ENCODE measurements at regions not wholly inside any gene's neighbourhood (a gene's known extent, or its start where the extent isn't known, plus 50 kb on each side); places are given as distances from the start of the nearest gene placed in this dataset.
"Not testable (repeated sequence)": the region's sequence is repeated elsewhere in the genome, so short reads cannot be mapped to it uniquely, and the experiment has no call there.

DNA sequence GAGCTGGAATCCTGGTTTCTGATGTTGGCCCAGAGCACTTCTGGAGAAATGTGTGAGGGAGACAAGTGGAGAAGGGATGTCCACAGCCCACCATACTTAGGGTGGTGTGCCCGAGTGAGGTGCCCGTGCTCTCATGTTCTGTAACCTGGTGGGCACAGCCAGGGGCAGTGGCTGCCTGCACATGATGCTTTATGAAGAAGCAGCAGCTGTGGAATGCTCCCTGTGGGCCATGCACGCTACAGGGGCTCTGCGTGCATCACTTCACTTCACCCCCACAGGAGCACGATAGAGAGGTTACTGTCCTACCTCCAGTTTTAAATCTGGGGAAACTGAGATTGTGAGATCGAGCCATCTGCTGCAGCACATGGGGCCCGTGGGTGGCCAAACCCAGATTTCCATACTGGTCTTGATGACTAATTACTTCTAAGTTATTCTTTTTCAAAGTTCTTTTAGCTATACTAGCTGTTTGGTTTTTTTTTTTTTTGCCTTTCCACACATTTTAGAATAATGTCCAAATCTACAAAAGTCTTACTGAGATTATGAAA lies 441.6 kb downstream of the GADD45G start:
- no peak for FAIRE-seq

DNA sequence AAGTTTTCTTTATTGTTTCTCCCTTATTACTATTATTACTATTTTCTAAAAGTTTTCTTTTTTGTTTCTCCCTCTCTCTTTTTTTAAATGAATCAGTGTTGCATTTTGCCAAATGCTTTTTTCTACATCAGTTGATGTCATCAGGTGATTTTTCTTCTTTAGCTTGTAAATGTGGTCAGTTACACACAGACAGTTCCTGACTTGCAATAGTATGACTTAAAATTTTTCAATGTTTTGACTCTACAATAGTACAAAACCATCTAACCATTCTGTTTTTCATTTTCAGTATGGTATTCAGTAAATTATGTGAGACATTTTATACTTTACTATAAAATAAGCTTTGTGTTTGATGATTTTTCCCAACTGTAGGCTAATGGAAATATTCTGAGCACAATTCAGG lies 443.0 kb downstream of the GADD45G start:
- FAIRE-seq = no peak

DNA sequence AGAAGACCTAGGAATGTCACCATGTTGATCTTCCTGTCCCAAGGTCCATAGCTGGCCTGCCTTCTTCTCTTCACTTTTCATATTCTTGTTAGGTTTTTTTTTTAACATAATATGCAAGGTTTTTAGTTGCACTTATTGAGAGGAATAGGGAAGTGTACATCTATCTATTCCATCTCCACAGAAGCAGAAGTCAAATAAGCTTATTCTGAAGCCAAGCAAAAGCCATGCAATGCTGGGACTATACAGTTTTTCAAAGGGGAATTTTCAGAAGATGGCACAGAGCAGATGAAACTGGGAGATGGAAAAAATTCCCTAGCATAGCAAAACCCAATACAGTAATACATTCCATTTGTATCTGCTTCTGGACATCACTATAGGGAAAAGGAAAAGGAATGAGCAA lies 447.6 kb downstream of the GADD45G start:
- FAIRE-seq = no peak

GRCh38 chr9:90053027-90053426 lies 448.2 kb downstream of the GADD45G start:
- FAIRE-seq = no peak

- no peak for FAIRE-seq
These were observed 450.0 kb downstream of the GADD45G start for GRCh38 chr9:90054810-90055209.

DNA sequence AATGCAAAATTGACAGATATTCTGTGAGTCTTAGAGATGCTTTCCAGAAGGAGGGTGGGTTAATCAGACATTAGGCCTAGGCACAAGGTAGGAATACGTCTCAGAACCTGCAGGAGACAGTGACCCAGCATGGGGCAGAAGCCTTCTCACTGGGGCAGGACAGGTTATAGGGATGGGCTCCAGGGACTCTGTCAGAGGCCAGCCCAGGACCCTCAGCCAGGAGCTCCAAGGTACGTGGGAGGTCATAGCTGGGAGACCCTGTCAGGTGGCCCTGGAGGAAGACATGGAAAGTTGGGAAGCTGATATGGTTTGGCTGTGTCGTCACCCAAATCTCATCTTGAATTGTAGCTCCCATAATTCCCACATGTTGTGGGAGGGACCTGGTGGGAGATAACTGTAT lies 450.4 kb downstream of the GADD45G start:
- FAIRE-seq = no peak

GRCh38 chr9:90057361-90057760 lies 452.5 kb downstream of the GADD45G start:
- FAIRE-seq = no peak

DNA sequence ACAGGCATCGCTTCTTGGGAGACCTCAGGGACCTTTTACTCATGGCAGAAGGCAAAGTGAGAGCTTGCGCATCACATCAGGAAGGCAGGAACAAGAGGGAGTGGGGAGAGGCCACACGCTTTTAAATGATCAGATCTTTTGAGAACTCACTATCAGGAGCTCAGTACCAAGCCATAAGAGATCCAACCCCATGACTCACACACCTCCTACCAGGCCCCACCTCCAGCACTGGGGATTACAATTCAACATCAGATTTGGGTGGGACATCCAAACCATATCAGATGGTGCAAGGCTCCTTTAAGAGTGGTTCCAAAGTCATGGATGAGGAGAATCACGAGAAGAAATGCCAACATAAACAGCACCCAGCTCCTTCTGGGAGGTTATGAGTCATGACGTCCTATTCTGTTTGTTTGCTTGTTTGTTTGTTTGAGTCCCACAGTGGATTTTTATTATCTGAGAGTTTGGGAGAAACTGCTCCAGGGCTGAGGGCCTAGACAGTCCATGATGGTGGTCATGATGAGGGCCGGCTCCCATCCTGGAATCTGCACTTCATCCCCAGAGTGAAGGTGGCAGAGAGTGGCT lies 453.5 kb downstream of the GADD45G start:
- FAIRE-seq = no peak

DNA sequence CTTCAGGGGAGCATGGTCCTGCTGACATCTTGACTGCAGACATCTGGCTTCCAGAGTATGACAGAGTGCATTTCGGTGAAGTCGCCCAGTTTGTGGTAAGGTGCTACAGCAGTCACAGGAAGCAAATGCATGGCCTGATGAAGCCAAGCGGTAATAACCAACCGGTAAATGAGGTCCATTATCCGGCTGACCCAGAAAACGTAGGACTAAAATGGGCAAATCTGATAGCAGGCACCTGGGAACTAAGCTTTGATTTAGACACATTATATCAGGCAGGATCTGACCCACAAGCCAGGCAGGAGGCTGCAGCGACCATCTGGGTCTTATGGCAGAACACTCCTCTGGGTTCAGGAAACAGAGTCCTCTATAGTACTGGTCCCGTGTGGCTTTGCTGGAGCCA lies 454.6 kb downstream of the GADD45G start:
- no peak for FAIRE-seq

DNA sequence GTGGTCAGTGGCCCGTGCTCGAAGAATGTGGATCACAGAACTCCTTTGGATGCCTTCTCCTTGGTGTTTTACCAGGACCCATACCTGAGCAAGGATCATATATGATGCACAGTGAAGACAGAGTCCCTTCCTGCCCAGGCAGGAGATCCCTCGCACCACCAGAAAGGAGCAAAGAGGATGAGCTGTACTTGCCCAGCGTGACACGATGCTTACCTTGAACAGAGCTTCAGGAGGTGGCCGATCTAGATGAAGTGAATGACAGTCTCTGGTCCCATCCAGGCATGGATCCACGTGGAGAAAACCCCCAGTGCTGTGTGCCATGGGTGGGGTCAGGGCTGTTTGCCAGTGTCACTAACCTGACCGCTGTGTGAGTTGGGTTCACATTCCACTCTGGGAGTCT lies 455.4 kb downstream of the GADD45G start:
- FAIRE-seq = no peak

GRCh38 chr9:90061187-90061586 lies 456.4 kb downstream of the GADD45G start:
- no peak for FAIRE-seq

GRCh38 chr9:90062982-90063381 lies 458.2 kb downstream of the GADD45G start:
- FAIRE-seq = no peak

- FAIRE-seq = no peak
These were observed 459.4 kb downstream of the GADD45G start for GRCh38 chr9:90064248-90064647.

GRCh38 chr9:90064971-90065370 lies 460.2 kb downstream of the GADD45G start:
- no peak for FAIRE-seq

GRCh38 chr9:90065851-90066250 lies 461.0 kb downstream of the GADD45G start:
- no peak for FAIRE-seq

DNA sequence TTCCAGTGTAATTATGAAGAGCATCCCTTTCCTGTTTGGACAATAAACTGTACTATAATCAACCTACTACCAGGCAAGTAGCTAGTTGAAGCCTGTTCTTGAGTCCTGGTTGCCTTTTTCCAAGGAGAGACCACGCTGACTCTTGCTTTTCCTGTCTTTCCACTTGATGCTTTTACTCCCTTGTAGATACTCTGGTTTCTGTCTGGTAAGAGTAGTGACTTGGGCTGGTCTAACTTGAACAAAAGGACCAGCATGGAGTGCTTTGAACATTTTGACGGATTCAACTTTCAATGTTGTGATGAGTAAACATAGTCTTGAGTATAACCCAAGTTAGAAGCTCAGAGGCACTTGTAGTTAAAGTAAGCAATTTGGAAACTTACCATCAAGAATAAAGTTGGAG lies 464.3 kb downstream of the GADD45G start:
- FAIRE-seq = no peak

- FAIRE-seq = no peak
These were observed 465.2 kb downstream of the GADD45G start for GRCh38 chr9:90070056-90070455.

GRCh38 chr9:90070469-90070868 lies 465.7 kb downstream of the GADD45G start:
- FAIRE-seq = no peak

GRCh38 chr9:90070931-90071660 lies 466.3 kb downstream of the GADD45G start:
- FAIRE-seq = no peak

- no peak for FAIRE-seq
These were observed 468.6 kb downstream of the GADD45G start for GRCh38 chr9:90073186-90073945.

DNA sequence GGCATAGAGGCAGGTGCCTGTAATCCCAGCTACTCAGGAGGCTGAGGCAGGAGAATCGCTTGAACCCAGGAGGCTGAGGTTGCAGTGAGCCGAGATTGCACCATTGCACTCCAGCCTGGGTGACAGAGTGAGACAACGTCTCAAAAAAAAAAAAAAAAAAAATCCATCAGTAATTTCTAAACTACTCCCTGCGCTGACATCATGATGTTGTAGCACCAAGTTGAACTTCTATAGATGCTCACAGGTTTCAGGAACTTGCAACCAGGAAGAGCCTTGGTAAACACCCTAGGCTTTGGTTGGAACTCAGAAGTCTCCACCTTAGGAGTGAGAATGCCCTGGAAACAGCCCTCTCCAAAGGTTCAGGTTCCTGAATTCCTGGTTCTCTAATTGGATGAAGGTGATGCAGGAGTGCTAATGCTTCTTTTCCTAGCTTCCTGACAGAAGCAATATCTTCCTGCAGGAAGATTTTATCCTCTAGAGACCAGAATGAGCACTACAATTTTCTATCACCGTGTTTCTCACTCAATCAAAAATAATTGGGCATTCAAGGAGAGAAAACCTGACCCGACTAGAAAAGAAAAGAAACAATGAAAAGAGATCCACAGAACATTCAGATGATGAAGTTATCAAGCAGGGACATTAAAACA lies 469.6 kb downstream of the GADD45G start:
- no peak for FAIRE-seq

DNA sequence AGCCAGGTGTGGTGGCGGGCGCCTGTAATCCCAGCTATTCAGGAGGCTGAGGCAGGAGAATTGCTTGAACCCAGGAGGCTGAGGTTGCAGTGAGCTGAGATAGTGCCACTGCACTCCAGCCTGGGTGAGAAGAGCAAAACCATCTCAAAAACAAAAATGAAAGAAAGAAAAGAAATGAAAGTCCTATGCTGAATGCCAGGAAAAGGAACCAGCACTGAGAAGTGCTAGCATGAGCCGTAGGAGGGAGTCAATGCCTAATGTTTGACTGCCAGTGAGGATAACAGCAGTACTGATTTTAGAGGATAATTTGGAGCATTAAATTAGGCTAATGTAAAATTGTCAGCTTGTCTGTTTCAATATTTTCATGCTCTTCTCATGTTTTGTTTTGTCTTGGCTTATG lies 472.8 kb downstream of the GADD45G start:
- FAIRE-seq = not testable (repeated sequence)

GRCh38 chr9:90078988-90079421 lies 474.2 kb downstream of the GADD45G start:
- FAIRE-seq = no peak
